ENCODE measurements at regions not wholly inside any gene's neighbourhood (a gene's known extent, or its start where the extent isn't known, plus 50 kb on each side); places are given as distances from the start of the nearest gene placed in this dataset.

DNA sequence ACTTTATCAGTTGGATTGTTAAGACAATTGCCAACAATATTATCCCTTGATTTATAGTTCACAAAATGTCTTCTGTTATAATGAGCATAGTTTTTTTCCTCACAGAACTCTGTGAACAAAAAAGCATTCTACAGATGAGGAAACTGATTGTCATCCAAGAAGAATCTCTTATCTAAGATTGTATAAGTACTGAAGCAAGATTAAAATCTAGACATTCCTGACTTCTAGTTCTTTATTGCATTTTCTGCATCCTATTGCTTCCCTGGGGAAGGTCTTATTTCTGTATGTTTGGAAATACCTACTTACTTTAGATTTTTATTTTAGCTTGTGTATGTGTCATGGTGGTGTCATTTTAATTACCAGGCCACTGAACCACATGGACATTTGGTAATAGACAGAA is 884.9 kb upstream of the WWC1 start:
- TF ChIP-seq, protein P1, sequence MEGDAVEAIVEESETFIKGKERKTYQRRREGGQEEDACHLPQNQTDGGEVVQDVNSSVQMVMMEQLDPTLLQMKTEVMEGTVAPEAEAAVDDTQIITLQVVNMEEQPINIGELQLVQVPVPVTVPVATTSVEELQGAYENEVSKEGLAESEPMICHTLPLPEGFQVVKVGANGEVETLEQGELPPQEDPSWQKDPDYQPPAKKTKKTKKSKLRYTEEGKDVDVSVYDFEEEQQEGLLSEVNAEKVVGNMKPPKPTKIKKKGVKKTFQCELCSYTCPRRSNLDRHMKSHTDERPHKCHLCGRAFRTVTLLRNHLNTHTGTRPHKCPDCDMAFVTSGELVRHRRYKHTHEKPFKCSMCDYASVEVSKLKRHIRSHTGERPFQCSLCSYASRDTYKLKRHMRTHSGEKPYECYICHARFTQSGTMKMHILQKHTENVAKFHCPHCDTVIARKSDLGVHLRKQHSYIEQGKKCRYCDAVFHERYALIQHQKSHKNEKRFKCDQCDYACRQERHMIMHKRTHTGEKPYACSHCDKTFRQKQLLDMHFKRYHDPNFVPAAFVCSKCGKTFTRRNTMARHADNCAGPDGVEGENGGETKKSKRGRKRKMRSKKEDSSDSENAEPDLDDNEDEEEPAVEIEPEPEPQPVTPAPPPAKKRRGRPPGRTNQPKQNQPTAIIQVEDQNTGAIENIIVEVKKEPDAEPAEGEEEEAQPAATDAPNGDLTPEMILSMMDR (IDR thresholded peaks at IDR 0.05) = no peak
- DNase-seq (ENCODE audit: low spot score) = no peak
- Histone ChIP-seq H3K27ac (no peak overlapping the region), H3K4me3 (no peak overlapping the region)

DNA sequence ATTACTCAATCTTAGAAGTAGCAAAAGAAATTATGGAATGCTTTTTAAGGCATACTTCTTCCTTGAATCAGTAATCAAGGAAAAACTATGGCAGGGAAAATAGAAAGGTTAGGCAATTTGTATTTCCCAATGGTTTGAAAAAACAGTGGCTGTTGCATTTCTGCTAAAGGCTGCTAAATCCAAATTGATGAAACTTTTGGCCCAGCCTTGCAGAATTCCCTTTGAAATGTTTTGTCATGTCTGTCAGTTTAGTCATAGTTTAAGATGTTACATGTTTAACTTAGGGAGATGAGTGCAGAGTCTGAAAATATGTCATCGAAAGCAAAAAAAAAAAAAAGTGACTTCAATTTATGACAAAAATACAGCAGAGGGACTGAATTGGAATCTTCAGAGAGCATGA is 878.9 kb upstream of the WWC1 start:
- no peak for DNase-seq (ENCODE audit: low spot score)
- TF ChIP-seq, protein P1 (IDR thresholded peaks at IDR 0.05) = no peak
- H3K4me3 ChIP-seq = no peak overlapping the region
- H3K27ac ChIP-seq = no peak overlapping the region

- DNase-seq (ENCODE audit: low spot score) = no peak
- Histone ChIP-seq H3K27ac (no peak overlapping the region), H3K4me3 (no peak overlapping the region)
- TF ChIP-seq, protein P1 (IDR thresholded peaks at IDR 0.05) = no peak
Measured at GRCh38 chr5:167413506-167413905, 877.9 kb upstream of the WWC1 start.

DNA sequence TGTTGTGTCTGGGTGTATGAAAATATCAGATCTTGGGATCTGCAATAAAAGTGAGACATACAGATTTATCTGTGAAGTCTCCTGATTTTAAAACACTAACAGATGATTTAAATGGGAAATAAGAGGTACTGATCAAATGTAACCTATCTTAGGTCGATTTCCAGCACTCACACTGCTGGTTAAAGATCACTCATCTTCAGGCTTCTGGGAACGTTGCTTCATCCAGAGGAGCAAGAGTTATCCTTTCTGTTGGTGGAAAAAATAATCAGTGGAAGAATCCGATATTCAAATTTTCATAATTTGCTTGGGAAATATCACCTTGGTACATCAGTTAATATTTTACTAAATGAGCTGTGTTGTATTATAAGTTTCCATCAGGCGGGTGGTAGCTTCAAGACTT is 876.8 kb upstream of the WWC1 start:
- TF ChIP-seq, protein P1 (IDR thresholded peaks at IDR 0.05) = no peak
- H3K4me3 ChIP-seq = no peak overlapping the region
- no peak for DNase-seq (ENCODE audit: low spot score)
- H3K27ac ChIP-seq = no peak overlapping the region

DNA sequence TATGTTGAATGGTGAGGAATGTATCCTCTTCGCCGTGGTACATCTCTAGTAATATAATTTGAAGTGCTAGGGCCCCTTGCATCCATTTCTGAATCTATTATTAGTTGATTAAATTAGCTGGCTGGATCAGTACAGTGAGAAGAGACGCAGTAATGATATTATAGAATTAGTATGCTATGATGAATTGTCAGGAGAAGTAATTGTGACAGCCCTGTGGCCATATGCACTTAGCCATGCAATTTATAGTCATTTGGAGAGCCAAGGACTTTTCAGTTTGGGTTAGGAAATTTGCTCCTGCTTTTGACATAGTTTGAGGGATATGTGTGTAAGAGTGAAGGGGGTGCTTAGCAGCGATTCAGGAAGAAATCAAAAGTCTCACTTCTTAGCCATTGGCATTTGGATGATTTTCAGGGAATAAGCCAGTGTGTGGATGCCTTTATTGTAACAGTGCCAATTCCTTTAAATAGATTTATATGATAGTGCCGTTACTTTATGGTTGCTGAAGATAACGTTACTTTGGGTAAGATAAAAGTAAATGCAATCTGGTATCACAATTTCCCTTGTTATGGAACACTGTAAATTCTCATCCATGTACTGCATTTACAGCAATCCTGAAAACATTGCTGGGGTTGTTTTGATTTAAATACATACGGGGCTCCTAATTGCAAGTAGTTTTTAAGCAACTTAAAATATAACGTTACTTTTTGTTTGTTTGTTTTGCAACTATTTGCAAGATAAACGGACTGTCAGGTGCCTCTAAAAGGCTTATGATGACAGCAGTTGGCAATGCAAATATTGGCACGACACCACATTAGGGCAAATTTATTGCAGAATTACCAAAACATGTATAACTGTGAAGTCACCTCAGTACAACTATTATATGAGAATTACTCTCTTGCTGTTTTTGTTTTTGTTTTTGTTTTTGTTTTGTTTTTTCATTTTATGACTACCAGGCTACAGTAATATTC is 875.4 kb upstream of the WWC1 start:
- no peak overlapping the region for H3K27ac ChIP-seq
- H3K4me3 ChIP-seq = no peak overlapping the region
- no peak for DNase-seq (ENCODE audit: low spot score)
- TF ChIP-seq, protein P1 (IDR thresholded peaks at IDR 0.05) = no peak

GRCh38 chr5:167417662-167418061 is 873.8 kb upstream of the WWC1 start:
- Histone ChIP-seq H3K27ac (no peak overlapping the region), H3K4me3 (no peak overlapping the region)
- no peak for DNase-seq (ENCODE audit: low spot score)
- TF ChIP-seq, protein P1 (IDR thresholded peaks at IDR 0.05) = no peak

GRCh38 chr5:167425161-167425560 is 866.3 kb upstream of the WWC1 start:
- TF ChIP-seq, protein P1 (IDR thresholded peaks at IDR 0.05) = no peak
- no peak overlapping the region for H3K4me3 ChIP-seq
- DNase-seq (ENCODE audit: low spot score) = no peak
- H3K27ac ChIP-seq = no peak overlapping the region
